Thoracic aorta (tissue), 2 donors: ENCODE measurements at regions not wholly inside any gene's neighbourhood (a gene's known extent, or its start where the extent isn't known, plus 50 kb on each side); places are given as distances from the start of the nearest gene placed in this dataset.
"Not testable (repeated sequence)": the region's sequence is repeated elsewhere in the genome, so short reads cannot be mapped to it uniquely, and the experiment has no call there.

Source experiments
- ATAC-seq: fragments of 150-250 bp; one replicate; pipeline ENCODE4 v1.8.0; 2017; ENCODE audit warnings: low read depth; ENCODE audit not compliant: insufficient number of reproducible peaks, low FRiP score
- DNase-seq: peaks from one replicate; pipeline ENCODE4 v3.0.0-alpha.2; 2020; ENCODE audit warnings: low spot score
- H3K27ac ChIP-seq, 2 donors: fragments of 200-600 bp; sonication (generic); 1 replicate in 1 of 2; 2 replicates in 1 of 2; pipeline ENCODE4 v1.5.1; 2016; ENCODE audit warnings: mild to moderate bottlenecking in 2 of 2, moderate library complexity in 2 of 2
- H3K27me3 ChIP-seq: fragments of 200-600 bp; sonication (generic); replicated peaks from 2 replicates; pipeline ENCODE4 v1.6.0; 2016; ENCODE audit warnings: mild to moderate bottlenecking; ENCODE audit not compliant: insufficient read depth
- H3K36me3 ChIP-seq: fragments of 200-600 bp; sonication (generic); one replicate; pipeline ENCODE4 v1.5.1; 2016
- H3K4me1 ChIP-seq, 2 donors: fragments of 200-600 bp; sonication (generic); 1 replicate in 1 of 2; 2 replicates in 1 of 2; pipeline versions ENCODE4 v1.5.1 to v1.6.0; 2016; ENCODE audit warnings: low read depth in 2 of 2, mild to moderate bottlenecking in 1 of 2; ENCODE audit not compliant: control insufficient read depth in 1 of 2
- H3K4me3 ChIP-seq: fragments of 200-600 bp; sonication (generic); 2 replicates; pipeline ENCODE4 v1.5.1; 2016; ENCODE audit warnings: mild to moderate bottlenecking
- H3K9me3 ChIP-seq: fragments of 200-600 bp; sonication (generic); 2 replicates; pipeline ENCODE4 v1.5.1; 2016
- TF ChIP-seq, protein P1 (sequence below): fragments of 200-600 bp; sonication (generic); IDR thresholded peaks from one replicate; pipeline ENCODE4 v1.5.1; 2019; ENCODE audit warnings: antibody characterized with exemption

DNA sequence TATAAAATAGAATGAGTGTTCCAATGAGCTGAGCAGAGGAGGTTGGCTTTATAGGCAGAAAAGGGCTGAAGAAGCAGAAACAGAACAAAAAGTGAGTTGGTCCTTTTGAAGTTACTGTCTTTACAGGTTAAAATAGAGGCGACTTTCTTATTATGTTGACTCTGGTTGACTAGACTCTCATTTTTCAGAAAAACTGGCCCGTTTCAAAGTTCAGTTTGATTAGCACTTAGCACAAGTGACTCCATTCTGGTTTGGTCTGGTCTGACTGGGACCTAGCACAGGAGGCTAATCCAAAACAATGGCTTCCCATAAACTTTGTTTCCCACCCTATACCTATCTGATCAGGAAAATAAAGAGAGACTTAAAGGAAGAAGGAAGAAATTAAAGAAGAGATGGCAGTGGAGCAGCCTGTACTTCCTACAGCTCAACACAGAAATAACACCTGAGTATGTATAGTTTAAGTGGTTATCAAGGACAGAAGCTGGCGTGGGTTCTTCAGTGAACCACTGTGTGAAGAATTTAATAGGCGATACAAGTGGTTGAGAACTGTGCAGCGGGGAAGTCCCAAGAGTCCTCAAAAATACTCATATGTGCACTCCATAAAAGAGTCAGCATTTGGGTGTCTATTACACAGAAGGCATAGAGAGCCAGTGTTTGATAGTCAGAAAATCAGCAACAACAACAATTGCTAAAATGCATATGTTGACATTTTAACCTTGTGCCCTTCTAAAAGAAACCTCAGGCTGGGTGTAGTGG, 554.8 kb upstream of the HTR2C start:
- Histone ChIP-seq H3K4me1 (no peaks in the 10 kb centered on the region), H3K27me3 (no peaks in the 10 kb centered on the region), H3K4me3 (no peak overlapping the region), H3K9me3 (no peaks in the 10 kb centered on the region), H3K36me3 (no peaks in the 10 kb centered on the region), H3K27ac (no peak overlapping the region)
- DNase-seq, result no peak
- no peak for ATAC-seq
- TF ChIP-seq, protein P1, sequence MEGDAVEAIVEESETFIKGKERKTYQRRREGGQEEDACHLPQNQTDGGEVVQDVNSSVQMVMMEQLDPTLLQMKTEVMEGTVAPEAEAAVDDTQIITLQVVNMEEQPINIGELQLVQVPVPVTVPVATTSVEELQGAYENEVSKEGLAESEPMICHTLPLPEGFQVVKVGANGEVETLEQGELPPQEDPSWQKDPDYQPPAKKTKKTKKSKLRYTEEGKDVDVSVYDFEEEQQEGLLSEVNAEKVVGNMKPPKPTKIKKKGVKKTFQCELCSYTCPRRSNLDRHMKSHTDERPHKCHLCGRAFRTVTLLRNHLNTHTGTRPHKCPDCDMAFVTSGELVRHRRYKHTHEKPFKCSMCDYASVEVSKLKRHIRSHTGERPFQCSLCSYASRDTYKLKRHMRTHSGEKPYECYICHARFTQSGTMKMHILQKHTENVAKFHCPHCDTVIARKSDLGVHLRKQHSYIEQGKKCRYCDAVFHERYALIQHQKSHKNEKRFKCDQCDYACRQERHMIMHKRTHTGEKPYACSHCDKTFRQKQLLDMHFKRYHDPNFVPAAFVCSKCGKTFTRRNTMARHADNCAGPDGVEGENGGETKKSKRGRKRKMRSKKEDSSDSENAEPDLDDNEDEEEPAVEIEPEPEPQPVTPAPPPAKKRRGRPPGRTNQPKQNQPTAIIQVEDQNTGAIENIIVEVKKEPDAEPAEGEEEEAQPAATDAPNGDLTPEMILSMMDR, result no peak

DNA sequence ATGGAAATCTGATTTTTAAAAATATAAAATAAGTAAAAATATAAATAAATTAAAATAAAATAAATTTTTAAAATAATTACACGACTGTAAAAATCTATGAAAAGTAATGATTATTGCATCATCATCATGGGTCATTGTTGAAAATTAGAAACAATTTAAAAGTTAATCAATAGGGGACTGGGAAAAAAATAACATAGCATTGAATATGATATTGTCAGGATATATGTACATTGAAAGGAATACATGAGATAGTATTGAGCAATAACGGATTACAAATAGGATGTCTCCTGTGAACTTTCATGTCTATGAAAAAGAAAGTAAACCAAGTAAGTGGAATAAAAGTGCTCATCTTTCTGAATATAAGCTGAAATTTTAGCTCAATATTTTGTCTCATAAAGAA, 566.8 kb upstream of the HTR2C start:
- Histone ChIP-seq H3K27me3 (no peaks in the 10 kb centered on the region), H3K4me1 (no peaks in the 10 kb centered on the region), H3K9me3 (no peaks in the 10 kb centered on the region), H3K4me3 (no peak overlapping the region), H3K36me3 (no peaks in the 10 kb centered on the region), H3K27ac (no peak overlapping the region)
- no peak for ATAC-seq
- TF ChIP-seq, protein P1, result no peak
- no peak for DNase-seq

DNA sequence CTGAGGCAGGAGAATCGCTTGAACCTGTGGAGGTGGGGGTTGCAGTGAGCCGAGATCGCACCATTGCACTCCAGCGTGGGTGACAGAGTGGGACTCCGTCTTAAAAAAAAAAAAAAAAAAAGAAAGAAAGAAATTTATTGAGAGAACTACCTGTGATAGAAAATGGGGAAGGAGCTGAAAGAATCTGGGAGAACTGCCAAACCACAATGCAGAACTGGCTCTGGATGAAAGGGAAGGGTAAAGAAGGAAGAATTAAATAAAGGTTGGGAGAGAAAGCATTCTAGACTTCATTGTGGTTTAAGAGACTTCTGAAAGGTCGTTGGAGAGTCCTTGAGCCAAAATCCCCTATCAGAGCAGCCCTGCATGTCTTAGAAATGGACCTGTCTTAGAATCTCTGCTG, 567.9 kb upstream of the HTR2C start:
- Histone ChIP-seq H3K36me3 (no peaks in the 10 kb centered on the region), H3K4me1 (no peaks in the 10 kb centered on the region), H3K27me3 (no peaks in the 10 kb centered on the region), H3K27ac (no peak overlapping the region), H3K4me3 (no peak overlapping the region), H3K9me3 (no peaks in the 10 kb centered on the region)
- TF ChIP-seq, protein P1, result no peak
- ATAC-seq (no peak), DNase-seq (no peak)

DNA sequence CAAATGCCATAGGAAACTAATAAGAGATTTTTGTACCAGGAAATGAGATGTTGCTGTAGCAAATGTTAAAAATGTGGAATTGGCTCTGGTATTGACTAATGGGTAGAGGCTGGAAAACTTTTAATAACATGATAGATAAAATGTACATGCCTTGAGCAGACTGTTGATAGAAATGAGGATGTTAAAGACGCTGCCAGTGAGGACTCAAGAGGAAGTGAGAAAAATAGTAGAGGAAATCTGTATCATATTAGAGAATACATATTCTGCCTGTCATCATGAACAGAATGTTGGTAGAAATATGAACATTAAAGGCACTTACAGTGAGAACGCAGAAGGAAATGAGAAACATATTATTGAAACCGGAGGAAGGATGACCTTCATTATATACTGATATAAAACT, 577.2 kb upstream of the HTR2C start:
- no peak overlapping the region for H3K4me3 ChIP-seq
- H3K27ac ChIP-seq, result no peak overlapping the region
- DNase-seq (no peak), ATAC-seq (no peak)
- no peaks in the 10 kb centered on the region for H3K9me3 ChIP-seq
- H3K27me3 ChIP-seq, result no peaks in the 10 kb centered on the region
- H3K36me3 ChIP-seq, result no peaks in the 10 kb centered on the region
- TF ChIP-seq, protein P1, result no peak
- H3K4me1 ChIP-seq, result no peaks in the 10 kb centered on the region

DNA sequence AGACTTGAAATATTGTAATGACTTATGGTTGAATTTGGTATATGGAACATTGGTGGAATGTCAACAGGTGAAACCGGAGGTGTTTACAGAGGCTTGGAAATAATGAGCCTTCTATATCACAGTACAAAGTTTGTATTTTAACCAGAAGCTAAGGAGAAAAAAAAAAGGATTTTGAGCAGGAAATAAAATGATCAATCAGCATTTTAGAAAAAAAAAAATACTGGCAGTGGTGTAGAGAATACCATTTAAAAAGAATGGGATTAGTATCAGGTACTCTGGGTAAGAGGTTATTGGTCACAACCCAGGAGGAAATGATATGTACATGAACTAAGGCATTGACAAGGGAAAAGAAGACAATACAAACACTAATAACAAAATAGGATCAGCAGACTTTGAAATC, 587.1 kb upstream of the HTR2C start:
- H3K9me3 ChIP-seq, result no peaks in the 10 kb centered on the region
- H3K36me3 ChIP-seq, result no peaks in the 10 kb centered on the region
- ATAC-seq, result no peak
- DNase-seq, result no peak
- H3K4me1 ChIP-seq, result no peaks in the 10 kb centered on the region
- H3K4me3 ChIP-seq, result no peak overlapping the region
- no peaks in the 10 kb centered on the region for H3K27me3 ChIP-seq
- no peak overlapping the region for H3K27ac ChIP-seq
- TF ChIP-seq, protein P1, result no peak

DNA sequence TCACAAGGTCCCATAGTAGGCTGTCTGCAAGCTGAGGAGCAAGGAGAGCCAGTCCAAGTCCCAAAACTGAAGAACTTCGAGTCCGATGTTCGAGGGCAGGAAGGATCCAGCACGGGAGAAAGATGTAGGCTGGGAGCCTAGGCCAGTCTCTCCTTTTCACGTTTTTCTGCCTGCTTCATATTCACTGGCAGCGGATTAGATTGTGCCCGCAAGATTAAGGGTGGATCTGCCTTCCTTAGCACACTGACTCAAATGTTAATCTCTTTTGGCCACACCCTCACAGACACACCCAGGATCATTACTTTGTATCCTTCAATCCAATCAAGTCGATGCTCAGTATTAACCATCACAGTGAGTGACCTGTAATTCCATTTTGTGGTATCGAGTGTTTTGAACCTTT, 592.2 kb upstream of the HTR2C start:
- not testable (repeated sequence) for H3K4me1 ChIP-seq, H3K36me3 ChIP-seq, H3K27me3 ChIP-seq, DNase-seq, H3K4me3 ChIP-seq, H3K27ac ChIP-seq, ATAC-seq, H3K9me3 ChIP-seq

DNA sequence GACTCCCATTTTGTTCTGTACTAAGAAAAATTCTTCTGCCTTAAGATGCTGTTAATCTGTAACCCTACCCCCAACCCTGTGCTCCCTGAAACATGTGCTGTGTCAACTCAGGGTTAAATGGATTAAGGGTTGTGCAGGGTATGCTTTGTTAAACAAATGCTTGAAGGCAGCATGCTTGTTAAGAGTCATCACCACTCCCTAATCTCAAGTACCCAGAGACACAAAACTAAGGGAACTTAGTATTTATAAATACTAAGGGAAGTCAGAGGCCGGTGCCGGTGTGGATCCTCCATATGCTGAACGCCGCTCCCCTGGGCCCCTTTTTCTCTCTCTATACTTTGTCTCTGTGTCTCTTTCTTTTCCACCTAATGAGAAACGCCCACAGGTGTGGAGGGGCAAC, 593.2 kb upstream of the HTR2C start:
- not testable (repeated sequence) for H3K4me1 ChIP-seq, H3K4me3 ChIP-seq, ATAC-seq, H3K27ac ChIP-seq, DNase-seq, H3K36me3 ChIP-seq, H3K9me3 ChIP-seq, H3K27me3 ChIP-seq

DNA sequence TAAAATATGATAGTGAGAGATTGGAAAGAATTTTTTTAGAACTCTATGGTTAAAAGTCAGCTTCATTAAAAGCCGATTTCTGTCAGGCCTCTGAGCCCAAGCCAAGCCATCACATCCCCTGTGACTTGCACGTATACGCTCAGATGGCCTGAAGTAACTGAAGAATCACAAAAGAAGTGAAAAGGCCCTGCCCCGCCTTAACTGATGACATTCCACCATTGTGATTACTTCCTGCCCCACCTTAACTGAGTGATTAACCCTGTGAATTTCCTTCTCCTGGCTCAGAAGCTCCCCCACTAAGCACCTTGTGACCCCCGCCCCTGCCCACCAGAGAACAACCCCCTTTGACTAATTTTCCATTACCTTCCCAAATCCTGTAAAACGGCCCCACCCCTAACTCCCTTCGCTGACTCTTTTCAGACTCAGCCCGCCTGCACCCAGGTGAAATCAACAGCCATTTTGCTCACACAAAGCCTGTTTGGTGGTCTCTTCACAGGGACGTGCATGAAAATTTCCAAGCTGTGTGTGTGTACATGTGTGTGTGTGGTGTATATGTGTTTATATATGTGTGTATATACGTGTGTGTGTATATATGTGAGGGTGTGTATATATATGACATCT, 595.5 kb upstream of the HTR2C start:
- H3K36me3 ChIP-seq, H3K9me3 ChIP-seq, ATAC-seq, DNase-seq, H3K4me3 ChIP-seq, H3K4me1 ChIP-seq, H3K27me3 ChIP-seq, H3K27ac ChIP-seq: not testable (repeated sequence)
